ENCODE measurements at regions not wholly inside any gene's neighbourhood (a gene's known extent, or its start where the extent isn't known, plus 50 kb on each side); places are given as distances from the start of the nearest gene placed in this dataset.

DNA sequence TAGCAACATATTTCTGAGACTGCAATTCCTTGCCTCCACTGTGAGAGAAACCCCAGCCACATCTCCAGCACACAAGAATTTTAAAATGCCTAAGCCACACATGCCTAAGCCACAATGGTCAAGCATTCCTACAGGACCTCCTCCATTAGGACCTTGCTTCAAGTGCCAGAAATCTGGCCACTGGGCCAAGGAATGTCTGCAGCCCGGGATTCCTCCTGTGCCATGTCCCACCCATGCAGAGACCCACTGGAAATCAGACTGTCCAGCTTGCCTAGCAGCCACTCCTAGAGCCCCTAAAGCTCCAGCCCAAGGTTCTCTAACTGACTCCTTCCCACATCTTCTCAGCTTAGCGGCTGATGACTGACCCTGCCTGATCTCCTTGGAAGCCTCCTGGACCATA lies 117.5 kb downstream of the AHR start:
- TF ChIP-seq, protein P1, sequence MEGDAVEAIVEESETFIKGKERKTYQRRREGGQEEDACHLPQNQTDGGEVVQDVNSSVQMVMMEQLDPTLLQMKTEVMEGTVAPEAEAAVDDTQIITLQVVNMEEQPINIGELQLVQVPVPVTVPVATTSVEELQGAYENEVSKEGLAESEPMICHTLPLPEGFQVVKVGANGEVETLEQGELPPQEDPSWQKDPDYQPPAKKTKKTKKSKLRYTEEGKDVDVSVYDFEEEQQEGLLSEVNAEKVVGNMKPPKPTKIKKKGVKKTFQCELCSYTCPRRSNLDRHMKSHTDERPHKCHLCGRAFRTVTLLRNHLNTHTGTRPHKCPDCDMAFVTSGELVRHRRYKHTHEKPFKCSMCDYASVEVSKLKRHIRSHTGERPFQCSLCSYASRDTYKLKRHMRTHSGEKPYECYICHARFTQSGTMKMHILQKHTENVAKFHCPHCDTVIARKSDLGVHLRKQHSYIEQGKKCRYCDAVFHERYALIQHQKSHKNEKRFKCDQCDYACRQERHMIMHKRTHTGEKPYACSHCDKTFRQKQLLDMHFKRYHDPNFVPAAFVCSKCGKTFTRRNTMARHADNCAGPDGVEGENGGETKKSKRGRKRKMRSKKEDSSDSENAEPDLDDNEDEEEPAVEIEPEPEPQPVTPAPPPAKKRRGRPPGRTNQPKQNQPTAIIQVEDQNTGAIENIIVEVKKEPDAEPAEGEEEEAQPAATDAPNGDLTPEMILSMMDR (IDR thresholded peaks at IDR 0.05): no peak
- TF ChIP-seq POLR2A (IDR thresholded peaks at IDR 0.05): no peak

Measured in right lobe of liver (tissue), 4 donors.